AML-193 (cell line): ENCODE measurements at regions not wholly inside any gene's neighbourhood (a gene's known extent, or its start where the extent isn't known, plus 50 kb on each side); places are given as distances from the start of the nearest gene placed in this dataset.
"Not testable (repeated sequence)": the region's sequence is repeated elsewhere in the genome, so short reads cannot be mapped to it uniquely, and the experiment has no call there.

ENCODE experiments used
- DNase-seq, 2 experiments: peaks; one replicate each; lab custom pipeline; 2025; lab: John Stamatoyannopoulos, UW

DNA sequence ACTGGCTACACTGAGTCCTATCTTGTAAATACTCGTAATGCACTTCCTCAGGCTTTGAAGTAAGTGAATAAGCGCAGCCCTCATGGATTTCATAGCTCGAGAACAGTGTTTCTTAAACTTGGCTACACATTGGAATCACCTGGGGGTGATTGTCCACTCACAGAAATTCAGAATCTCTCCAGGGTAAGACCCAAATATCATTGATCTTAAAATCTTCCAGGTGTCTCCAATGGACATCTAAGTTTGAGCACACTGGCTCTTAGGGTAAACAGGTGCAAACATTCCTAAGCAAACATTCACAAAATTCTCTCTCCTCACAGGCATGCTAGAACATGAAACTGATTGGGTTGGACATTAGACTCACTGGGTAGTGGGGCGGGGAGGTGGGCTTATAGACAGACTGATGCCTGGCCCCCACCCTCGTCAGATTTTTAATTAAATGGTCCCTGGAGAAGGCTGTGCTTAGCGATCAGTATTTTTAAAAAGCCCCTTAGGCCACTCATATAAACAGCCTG, 279.7 kb upstream of the TBL1XR1 start:
- DNase-seq: no peak

DNA sequence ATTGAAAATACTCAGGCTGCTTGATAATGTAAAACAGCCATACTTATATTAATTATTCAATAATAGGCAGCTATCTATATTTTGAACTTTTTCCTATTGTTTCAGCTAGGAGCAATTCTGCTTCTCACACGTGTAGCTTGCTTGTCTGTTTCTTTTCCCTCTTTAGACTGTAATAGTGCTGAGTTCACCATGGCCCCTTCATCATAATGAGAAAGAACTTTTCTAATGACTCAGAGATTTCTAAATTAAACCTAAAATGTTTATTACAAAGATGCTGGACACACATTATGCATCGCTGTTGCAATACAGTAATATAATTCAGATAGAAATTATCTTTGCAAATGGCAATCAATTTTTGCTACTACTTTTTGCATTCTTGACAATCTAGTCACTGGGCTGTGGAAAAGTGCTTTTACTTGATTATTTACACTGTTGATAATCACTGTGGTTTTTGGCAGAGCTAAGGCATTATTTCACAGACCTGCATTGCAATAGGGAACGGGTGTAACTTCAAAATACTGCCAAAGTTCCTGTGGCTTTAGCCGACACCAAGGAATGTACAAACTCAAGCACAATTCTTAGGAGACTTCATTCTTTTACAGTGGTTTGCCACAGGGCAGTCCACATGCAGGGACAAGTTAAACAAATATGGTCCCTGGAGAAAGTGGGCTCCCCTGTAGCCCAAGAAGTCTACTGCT, 281.0 kb upstream of the TBL1XR1 start:
- no peak for DNase-seq

DNA sequence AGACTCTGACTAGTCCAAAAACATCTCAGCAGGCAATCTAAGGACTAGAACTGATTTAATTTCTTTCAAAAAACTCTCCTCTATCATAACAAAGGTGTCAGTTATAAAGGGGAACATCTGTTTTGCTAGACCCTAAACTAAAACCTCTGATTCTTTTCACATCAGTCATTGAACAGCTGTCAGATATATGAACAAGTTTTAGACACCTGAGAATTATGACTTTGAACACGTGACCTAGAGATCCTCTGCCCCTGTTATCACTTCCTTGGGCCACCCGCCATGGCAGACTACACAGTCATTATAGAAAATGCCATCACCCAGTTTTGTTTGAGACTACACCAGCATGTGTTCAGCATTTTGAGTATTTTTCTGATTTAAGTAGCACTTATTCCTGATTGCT, 282.3 kb upstream of the TBL1XR1 start:
- DNase-seq: no peak

DNA sequence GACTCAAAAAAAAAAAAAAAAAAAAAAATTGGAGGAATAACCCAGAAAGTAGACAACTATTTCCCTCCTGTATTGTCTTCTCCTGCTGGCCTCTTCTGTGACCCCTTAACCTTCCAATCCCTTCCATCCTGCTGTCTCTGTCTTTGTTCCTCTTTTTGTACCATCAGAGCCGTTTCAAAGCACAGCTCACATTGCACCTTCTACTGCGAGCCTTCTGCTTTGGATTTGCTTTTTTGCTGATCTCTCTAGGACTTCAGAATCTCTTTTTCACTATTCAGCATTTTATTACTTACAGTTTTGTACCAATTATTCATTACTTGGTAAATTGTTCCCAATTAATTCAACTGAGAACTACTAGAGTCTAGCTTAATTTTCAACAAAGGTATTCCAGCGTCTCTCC, 284.0 kb upstream of the TBL1XR1 start:
- DNase-seq: peak; percentile 39 to 48

GRCh38 chr3:177482048-177482691, 284.9 kb upstream of the TBL1XR1 start:
- no peak for DNase-seq

GRCh38 chr3:177483182-177483967, 286.1 kb upstream of the TBL1XR1 start:
- DNase-seq: peak in 1 of 2 experiments; percentile 11

- no peak for DNase-seq
These were observed 286.9 kb upstream of the TBL1XR1 start for GRCh38 chr3:177484206-177484605.

DNA sequence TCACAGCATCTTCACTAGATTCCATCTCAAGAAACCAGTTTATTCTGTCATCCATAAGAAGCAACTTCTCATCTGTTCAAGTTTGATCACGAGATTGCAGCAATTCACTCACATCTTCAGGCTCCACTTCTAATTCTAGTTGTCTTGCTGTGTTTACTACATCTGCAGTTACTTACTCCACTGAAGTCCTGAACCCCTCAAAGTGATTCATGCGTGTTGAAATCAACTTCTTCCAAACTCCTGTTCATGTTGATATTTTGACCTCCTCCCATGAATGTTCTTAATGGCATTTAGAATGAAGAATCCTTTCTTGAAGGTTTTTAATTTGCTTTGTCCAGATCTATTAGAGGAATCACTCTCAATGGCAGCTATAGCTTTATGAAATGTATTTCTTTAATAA, 287.6 kb upstream of the TBL1XR1 start:
- no peak for DNase-seq

GRCh38 chr3:177487635-177488186, 290.4 kb upstream of the TBL1XR1 start:
- no peak for DNase-seq

GRCh38 chr3:177488740-177489139, 291.5 kb upstream of the TBL1XR1 start:
- no peak for DNase-seq

DNA sequence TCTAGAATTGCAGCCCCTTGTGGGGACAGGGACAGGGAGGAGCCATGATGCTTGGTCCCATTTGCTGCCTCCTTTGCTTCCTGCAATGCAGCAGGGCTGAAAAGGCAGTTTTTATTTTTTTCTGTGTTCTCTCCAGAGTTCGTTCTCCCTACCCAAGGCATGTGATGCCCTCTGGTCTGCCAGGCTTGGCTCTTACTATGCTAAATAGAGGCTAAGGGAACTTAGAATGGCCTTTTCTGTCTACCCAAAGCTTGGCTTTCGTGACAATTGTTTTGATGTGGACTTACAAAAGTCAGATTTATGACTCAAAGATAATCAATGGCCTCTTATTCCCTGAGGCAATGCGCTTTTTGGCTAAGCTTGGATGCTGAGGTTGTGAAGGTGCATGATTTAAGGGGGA, 293.3 kb upstream of the TBL1XR1 start:
- no peak for DNase-seq

GRCh38 chr3:177491296-177492032, 294.2 kb upstream of the TBL1XR1 start:
- DNase-seq: no peak

DNA sequence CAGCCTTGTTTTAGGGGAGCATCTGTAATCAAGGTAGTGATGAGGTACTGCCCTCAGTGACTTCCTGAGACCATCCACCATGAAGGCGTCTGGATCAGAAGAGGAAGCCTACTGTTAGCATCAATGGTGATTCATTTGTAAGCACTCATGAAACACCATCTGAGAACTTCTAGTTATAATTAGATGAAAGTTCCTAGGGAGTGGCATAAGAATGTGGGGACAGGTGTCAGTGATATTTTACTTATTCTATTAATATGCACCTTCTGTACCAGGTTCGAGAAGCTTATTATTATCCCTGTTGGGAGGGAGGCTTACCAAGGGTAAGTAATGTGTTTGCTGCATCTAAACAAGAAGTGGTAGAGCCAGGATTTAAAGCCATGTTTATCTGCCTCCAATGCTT, 295.8 kb upstream of the TBL1XR1 start:
- no peak for DNase-seq

- DNase-seq: no peak
These were observed 296.9 kb upstream of the TBL1XR1 start for GRCh38 chr3:177494216-177494615.

GRCh38 chr3:177495566-177495965, 298.3 kb upstream of the TBL1XR1 start:
- no peak for DNase-seq

- DNase-seq: no peak
These were observed 301.0 kb upstream of the TBL1XR1 start for GRCh38 chr3:177498037-177498857.

DNA sequence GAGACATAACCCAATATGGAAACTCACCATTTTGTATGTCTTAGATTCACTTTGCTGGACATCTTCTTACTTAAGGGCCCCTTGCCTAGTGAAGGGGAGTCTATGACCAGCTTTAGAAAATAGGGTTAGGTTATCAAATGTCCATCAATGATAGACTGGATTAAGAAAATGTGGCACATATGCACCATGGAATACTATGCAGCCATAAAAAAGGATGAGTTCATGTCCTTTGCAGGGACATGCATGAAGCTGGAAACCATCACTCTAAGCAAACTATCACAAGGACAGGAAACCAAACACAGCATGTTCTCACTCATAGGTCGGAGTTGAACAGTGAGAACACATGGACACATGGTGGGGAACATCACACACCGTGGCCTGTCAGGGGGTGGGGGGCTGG, 301.8 kb upstream of the TBL1XR1 start:
- DNase-seq: not testable (repeated sequence)

DNA sequence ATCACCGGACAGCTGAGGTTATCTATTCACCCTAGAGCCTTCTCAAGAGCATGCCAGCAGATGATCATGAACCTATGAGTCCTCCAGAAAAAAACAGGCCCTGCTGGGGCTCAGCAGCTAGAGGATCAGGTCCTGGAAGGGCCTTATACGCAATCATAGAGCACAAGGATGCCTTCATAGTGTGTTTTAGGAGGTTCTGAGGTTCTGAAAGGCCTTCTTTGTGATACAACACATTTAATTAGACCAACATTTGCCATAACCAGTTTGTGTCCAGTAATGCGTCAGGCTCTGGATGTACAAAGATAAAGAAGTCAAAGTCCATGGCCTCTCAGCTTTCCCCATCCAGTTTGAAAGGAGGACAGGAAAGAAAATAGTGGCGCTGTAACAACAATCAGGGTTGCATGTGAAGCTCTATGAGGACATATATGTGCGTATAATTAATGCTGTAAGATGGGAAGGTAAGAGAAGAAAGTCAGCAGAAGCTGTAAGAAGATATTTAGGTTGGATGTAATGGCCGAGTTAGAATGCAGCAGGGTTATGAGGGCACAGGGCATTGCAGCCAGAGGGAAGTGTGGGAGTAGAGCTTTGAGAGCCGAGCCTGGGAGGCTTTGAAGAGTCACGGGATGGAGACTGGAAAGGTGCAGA, 302.6 kb upstream of the TBL1XR1 start:
- no peak for DNase-seq

- DNase-seq: no peak
These were observed 313.5 kb upstream of the TBL1XR1 start for GRCh38 chr3:177510693-177511216.
